ENCODE measurements at regions not wholly inside any gene's neighbourhood (a gene's known extent, or its start where the extent isn't known, plus 50 kb on each side); places are given as distances from the start of the nearest gene placed in this dataset.

DNA sequence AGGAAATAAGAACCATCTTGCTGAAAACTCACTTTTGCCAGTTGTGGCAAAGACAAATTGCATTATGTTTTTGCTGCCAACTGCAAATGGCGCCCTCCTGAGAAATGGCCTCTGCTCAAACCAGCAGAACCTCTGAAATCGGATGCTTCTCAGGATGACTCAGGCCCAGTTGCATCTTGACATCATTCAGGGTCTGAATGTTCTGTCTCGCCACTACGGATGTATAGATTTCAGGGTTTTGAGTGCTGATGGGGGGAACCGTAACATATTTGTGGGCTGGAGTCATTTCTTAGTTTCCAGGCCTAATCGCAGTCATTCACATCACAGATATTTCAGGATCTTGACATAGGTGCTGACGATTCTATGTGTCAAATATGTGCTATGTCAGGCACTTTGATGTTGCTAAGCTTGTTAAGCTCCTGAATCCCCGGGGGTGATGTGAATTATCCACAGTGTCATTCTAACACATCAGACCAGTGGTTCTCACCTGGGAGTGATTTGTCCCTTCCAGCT lies 207.1 kb downstream of the NFATC2 start:
- 70 to 74% methylated on average over 8 of the region's 8 CpGs for WGBS, 2 donors
- no peaks in the 10 kb centered on the region for H3K27me3 ChIP-seq
- intact Hi-C loops (cut with DNase I; ENCODE audit: low total_unique reads), result no loop called here
- no peaks in the 10 kb centered on the region for H3K4me1 ChIP-seq
- no peaks in the 10 kb centered on the region for H3K9me3 ChIP-seq
- no peak overlapping the region for H3K27ac ChIP-seq
- H3K4me3 ChIP-seq, result no peak overlapping the region
- no peak for DNase-seq
- no peak for TF ChIP-seq POLR2A (IDR thresholded peaks at IDR 0.05)
- TF ChIP-seq, protein P1, sequence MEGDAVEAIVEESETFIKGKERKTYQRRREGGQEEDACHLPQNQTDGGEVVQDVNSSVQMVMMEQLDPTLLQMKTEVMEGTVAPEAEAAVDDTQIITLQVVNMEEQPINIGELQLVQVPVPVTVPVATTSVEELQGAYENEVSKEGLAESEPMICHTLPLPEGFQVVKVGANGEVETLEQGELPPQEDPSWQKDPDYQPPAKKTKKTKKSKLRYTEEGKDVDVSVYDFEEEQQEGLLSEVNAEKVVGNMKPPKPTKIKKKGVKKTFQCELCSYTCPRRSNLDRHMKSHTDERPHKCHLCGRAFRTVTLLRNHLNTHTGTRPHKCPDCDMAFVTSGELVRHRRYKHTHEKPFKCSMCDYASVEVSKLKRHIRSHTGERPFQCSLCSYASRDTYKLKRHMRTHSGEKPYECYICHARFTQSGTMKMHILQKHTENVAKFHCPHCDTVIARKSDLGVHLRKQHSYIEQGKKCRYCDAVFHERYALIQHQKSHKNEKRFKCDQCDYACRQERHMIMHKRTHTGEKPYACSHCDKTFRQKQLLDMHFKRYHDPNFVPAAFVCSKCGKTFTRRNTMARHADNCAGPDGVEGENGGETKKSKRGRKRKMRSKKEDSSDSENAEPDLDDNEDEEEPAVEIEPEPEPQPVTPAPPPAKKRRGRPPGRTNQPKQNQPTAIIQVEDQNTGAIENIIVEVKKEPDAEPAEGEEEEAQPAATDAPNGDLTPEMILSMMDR (IDR thresholded peaks at IDR 0.05), result no peak
- no peaks in the 10 kb centered on the region for H3K36me3 ChIP-seq (ENCODE audit: low read depth, missing control alignments)

DNA sequence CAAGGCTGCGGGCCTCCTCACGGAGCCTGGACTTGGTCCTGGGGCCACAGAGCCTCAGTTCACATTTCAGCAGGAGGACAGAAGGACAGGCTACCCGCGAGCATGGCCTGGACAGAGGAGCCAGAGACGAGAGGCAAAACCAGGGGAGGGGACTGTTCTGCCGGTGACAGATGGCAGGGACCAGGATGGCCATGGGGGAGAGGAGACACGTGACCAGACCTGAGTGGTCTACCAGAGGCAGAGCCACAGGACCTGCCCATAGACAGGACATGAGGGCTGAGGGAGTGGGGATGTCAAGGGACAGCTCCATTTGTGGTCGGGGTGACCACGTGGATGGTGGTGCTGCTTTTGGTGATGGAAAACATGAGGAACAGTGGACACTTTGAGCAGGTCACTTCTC lies 207.9 kb downstream of the NFATC2 start:
- WGBS, 2 donors, result 86 to 88% methylated on average over 9 of the region's 9 CpGs
- no peak for DNase-seq
- Histone ChIP-seq H3K9me3 (no peaks in the 10 kb centered on the region), H3K27ac (no peak overlapping the region), H3K36me3 (ENCODE audit: low read depth, missing control alignments) (no peaks in the 10 kb centered on the region), H3K27me3 (no peaks in the 10 kb centered on the region), H3K4me3 (no peak overlapping the region), H3K4me1 (no peaks in the 10 kb centered on the region)
- no peak for TF ChIP-seq POLR2A (IDR thresholded peaks at IDR 0.05)
- TF ChIP-seq, protein P1 (IDR thresholded peaks at IDR 0.05), result no peak
- intact Hi-C loops (cut with DNase I; ENCODE audit: low total_unique reads), result no loop called here

DNA sequence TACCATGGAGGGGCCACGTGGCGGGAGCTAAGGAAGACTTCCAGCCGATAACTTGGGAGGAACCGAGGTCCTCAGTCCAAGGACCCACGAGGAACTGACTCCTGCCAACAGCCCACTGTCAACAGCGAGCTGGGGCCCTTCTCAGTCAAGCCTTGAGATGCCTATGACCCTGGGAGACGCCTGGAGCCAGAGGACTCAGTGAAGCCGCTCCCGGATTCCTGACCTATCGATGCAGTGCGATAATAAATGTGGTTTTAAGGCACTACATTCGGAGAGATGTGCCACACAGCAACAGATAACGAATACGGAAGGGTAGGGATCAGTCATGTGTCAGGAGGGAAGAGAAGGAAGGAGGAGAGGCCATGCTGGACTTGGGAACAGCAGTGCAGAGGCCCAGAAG lies 208.5 kb downstream of the NFATC2 start:
- intact Hi-C loops (cut with DNase I; ENCODE audit: low total_unique reads), result no loop called here
- WGBS, 2 donors, result 90 to 94% methylated on average over 12 to 14 of the region's 14 CpGs
- Histone ChIP-seq H3K4me3 (no peak overlapping the region), H3K27ac (no peak overlapping the region), H3K4me1 (no peaks in the 10 kb centered on the region), H3K9me3 (no peaks in the 10 kb centered on the region), H3K27me3 (no peaks in the 10 kb centered on the region), H3K36me3 (ENCODE audit: low read depth, missing control alignments) (no peaks in the 10 kb centered on the region)
- TF ChIP-seq POLR2A (IDR thresholded peaks at IDR 0.05), result no peak
- TF ChIP-seq, protein P1 (IDR thresholded peaks at IDR 0.05), result no peak
- no peak for DNase-seq

DNA sequence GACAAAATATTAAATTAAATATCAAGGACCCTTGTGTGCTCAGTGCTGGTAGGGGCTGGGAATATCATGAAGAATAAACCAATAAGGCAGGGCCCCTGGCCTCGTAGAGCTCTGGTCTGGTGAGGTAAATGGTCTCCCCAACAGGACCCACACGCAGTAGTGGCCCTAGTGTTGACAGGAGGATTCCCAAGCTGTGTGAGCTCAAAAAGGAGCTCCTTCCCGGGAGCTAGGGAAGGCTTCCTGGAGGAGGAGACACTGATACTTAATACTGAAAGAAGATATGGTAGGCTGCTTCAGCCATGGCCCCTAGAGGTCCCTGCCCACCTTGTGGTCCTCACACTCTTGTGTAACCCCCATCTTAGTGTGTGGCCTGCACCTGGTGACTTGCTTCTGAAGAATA lies 209.1 kb downstream of the NFATC2 start:
- H3K9me3 ChIP-seq, result no peaks in the 10 kb centered on the region
- no peak for DNase-seq
- TF ChIP-seq, protein P1 (IDR thresholded peaks at IDR 0.05), result no peak
- TF ChIP-seq POLR2A (IDR thresholded peaks at IDR 0.05), result no peak

DNA sequence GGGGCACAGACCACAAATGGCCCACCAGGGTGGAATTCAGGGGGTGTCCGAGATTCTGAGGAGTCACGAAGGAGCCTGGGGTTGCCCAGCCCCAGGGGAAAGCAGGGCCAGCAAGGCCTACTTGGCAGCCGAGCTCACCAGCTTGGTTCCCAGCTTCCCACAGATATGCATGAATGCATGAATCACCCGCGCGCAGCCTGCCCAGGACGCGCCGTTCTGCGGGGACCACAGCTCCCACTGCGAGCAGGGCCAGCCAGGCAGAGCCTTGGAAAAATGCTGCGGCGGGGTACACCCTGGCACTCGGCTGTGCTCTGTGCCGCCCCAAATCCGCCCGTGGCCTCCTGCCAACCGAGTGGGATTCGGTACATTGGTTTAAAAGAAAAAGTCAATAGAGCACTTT lies 211.0 kb downstream of the NFATC2 start:
- H3K9me3 ChIP-seq, result no peaks in the 10 kb centered on the region
- 63 to 74% methylated on average over 17 to 19 of the region's 19 CpGs for WGBS, 2 donors
- H3K4me1 ChIP-seq, result no peaks in the 10 kb centered on the region
- no peak overlapping the region for H3K4me3 ChIP-seq
- TF ChIP-seq, protein P1 (IDR thresholded peaks at IDR 0.05), result no peak
- no peak for TF ChIP-seq POLR2A (IDR thresholded peaks at IDR 0.05)
- no peaks in the 10 kb centered on the region for H3K36me3 ChIP-seq (ENCODE audit: low read depth, missing control alignments)
- H3K27ac ChIP-seq, result no peak overlapping the region
- H3K27me3 ChIP-seq, result no peaks in the 10 kb centered on the region
- intact Hi-C loops (cut with DNase I; ENCODE audit: low total_unique reads), result no loop called here
- no peak for DNase-seq

More for the DNA sequence above, 209.1 kb downstream of the NFATC2 start:
- H3K4me3 ChIP-seq, result no peak overlapping the region
- no peaks in the 10 kb centered on the region for H3K27me3 ChIP-seq
- 91 to 92% methylated on average over 3 of the region's 3 CpGs for WGBS, 2 donors
- intact Hi-C loops (cut with DNase I; ENCODE audit: low total_unique reads), result no loop called here
- H3K4me1 ChIP-seq, result no peaks in the 10 kb centered on the region
- H3K27ac ChIP-seq, result no peak overlapping the region
- no peaks in the 10 kb centered on the region for H3K36me3 ChIP-seq (ENCODE audit: low read depth, missing control alignments)
